Neural progenitor cell (in vitro differentiated cells): ENCODE measurements at regions not wholly inside any gene's neighbourhood (a gene's known extent, or its start where the extent isn't known, plus 50 kb on each side); places are given as distances from the start of the nearest gene placed in this dataset.

Experiments used
- CTCF ChIP-seq: fragments of 200-600 bp; sonication (generic); IDR thresholded peaks from 2 replicates; pipeline ENCODE4 v1.5.1; 2017; ENCODE audit warnings: antibody characterized with exemption, mild to moderate bottlenecking
- EZH2 ChIP-seq: fragments of 200-600 bp; sonication (generic); IDR thresholded peaks from 2 replicates; pipeline ENCODE4 v1.6.1; 2017; ENCODE audit warnings: antibody characterized with exemption, mild to moderate bottlenecking, moderate library complexity

- TF ChIP-seq CTCF (peak; percentile 86), EZH2 (no peak)
These were observed 550.5 kb upstream of the MARCKS start for GRCh38 chr6:113306552-113307145.
